SU-DHL-6 (cell line): ENCODE measurements at regions not wholly inside any gene's neighbourhood (a gene's known extent, or its start where the extent isn't known, plus 50 kb on each side); places are given as distances from the start of the nearest gene placed in this dataset.

Source experiments
- EZH2phosphoT487 ChIP-seq: fragments of 200-600 bp; sonication (generic), shearing (Covaris generic); conservative IDR thresholded peaks from 2 replicates; pipeline ENCODE4 v1.6.1; 2018; ENCODE audit warnings: mild to moderate bottlenecking, antibody characterized with exemption, low read length, moderate library complexity, mixed read lengths
- TF ChIP-seq, protein P1 (sequence below): fragments of 200-600 bp; sonication (generic); IDR thresholded peaks from one replicate; pipeline ENCODE4 v1.5.1; 2017; ENCODE audit warnings: antibody characterized with exemption, mild to moderate bottlenecking, low read length, moderate library complexity; ENCODE audit not compliant: insufficient read depth, poor library complexity, severe bottlenecking

DNA sequence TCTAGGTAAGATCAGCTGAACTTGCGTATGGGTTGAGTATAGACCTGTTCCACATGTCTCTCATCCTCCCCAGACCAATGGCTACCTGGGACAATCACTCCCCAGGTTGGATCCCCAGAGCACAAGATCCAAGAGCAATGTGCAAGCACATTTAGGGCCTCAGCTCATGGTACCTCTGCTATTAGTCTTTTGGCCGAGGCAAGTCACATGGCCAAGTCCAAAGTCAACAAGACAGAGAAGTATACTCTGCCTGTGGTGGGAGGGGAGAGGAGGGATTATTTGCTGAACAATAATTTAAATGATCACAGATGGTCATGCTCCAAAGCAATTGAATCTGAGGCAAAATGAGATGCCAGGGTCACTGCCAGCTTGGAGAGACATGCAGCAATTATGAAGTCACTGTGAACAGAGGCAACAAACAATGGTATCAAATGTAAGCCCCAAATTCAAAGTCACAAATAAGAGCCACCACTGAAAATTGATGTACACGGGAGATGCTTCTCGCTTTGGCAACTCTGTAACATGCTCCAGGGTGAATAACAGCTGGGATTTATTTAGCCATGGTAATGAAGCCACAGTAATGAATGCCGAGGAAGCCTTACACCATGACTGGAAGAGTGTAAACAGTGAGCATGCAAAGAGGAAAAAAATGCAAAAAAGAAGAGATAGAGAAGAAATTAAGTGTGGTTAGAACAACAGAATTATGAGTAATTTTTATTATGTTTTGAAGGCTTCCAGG, 149.1 kb downstream of the ZNF281 start:
- TF ChIP-seq, protein P1, sequence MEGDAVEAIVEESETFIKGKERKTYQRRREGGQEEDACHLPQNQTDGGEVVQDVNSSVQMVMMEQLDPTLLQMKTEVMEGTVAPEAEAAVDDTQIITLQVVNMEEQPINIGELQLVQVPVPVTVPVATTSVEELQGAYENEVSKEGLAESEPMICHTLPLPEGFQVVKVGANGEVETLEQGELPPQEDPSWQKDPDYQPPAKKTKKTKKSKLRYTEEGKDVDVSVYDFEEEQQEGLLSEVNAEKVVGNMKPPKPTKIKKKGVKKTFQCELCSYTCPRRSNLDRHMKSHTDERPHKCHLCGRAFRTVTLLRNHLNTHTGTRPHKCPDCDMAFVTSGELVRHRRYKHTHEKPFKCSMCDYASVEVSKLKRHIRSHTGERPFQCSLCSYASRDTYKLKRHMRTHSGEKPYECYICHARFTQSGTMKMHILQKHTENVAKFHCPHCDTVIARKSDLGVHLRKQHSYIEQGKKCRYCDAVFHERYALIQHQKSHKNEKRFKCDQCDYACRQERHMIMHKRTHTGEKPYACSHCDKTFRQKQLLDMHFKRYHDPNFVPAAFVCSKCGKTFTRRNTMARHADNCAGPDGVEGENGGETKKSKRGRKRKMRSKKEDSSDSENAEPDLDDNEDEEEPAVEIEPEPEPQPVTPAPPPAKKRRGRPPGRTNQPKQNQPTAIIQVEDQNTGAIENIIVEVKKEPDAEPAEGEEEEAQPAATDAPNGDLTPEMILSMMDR, result no peak
- no peak for TF ChIP-seq EZH2phosphoT487
